ENCODE measurements at regions not wholly inside any gene's neighbourhood (a gene's known extent, or its start where the extent isn't known, plus 50 kb on each side); places are given as distances from the start of the nearest gene placed in this dataset.

GRCh38 chr3:72245183-72245811 lies 460.3 kb upstream of the PROK2 start:
- no peak overlapping the region for H3K27ac Mint-ChIP-seq (ENCODE audit: unreplicated experiment)
- FAIRE-seq (no peak), DNase-seq (ENCODE audit: low read depth) (no peak)
- Histone ChIP-seq H3K27me3 (ENCODE audit: insufficient read depth, low read length) (peaks cover 19% of the 10 kb centered on the region), H3K4me1 (ENCODE audit: insufficient read depth, low read length) (no peaks in the 10 kb centered on the region), H3K4me2 (ENCODE audit: low read length) (no peak overlapping the region), H4K20me1 (ENCODE audit: insufficient read depth, low read length) (no peaks in the 10 kb centered on the region), H3K4me3 (ENCODE audit: insufficient read depth, low read depth, low read length) (no peak overlapping the region), H3K9me3 (ENCODE audit: insufficient read depth, low read depth, low read length) (no peaks in the 10 kb centered on the region), H3K79me2 (ENCODE audit: insufficient read depth, low read length) (no peaks in the 10 kb centered on the region), H3K9ac (ENCODE audit: low read length) (no peak overlapping the region), H3K36me3 (ENCODE audit: insufficient read depth, low read length) (no peaks in the 10 kb centered on the region), H2AFZ (ENCODE audit: low read depth, low read length) (no peak overlapping the region), H3K27ac (ENCODE audit: low read depth, low read length) (no peak overlapping the region)
- no peak for TF ChIP-seq CTCF (IDR thresholded peaks at IDR 0.05; ENCODE audit: insufficient read depth, low read depth, low read length)
- no peak for TF ChIP-seq EZH2 (IDR thresholded peaks at IDR 0.05; ENCODE audit: insufficient read depth, low read length)
- H3K27me3 Mint-ChIP-seq (ENCODE audit: low read depth, unreplicated experiment): peaks cover 55% of the 10 kb centered on the region
- peaks cover 10% of the 10 kb centered on the region for H3K9me3 Mint-ChIP-seq (ENCODE audit: unreplicated experiment)
- H3K4me1 Mint-ChIP-seq (ENCODE audit: low read depth, unreplicated experiment): peaks cover 4% of the 10 kb centered on the region
- no peaks in the 10 kb centered on the region for H3K36me3 Mint-ChIP-seq (ENCODE audit: low read depth, unreplicated experiment)
- H3K4me3 Mint-ChIP-seq (ENCODE audit: unreplicated experiment): no peak overlapping the region

GRCh38 chr3:72244396-72244795 lies 459.4 kb upstream of the PROK2 start:
- Histone ChIP-seq H3K4me3 (ENCODE audit: insufficient read depth, low read depth, low read length) (no peak overlapping the region), H3K4me1 (ENCODE audit: insufficient read depth, low read length) (no peaks in the 10 kb centered on the region), H2AFZ (ENCODE audit: low read depth, low read length) (no peak overlapping the region), H4K20me1 (ENCODE audit: insufficient read depth, low read length) (no peaks in the 10 kb centered on the region), H3K27me3 (ENCODE audit: insufficient read depth, low read length) (peaks cover 13% of the 10 kb centered on the region), H3K27ac (ENCODE audit: low read depth, low read length) (no peak overlapping the region), H3K36me3 (ENCODE audit: insufficient read depth, low read length) (no peaks in the 10 kb centered on the region), H3K79me2 (ENCODE audit: insufficient read depth, low read length) (no peaks in the 10 kb centered on the region), H3K9me3 (ENCODE audit: insufficient read depth, low read depth, low read length) (no peaks in the 10 kb centered on the region), H3K4me2 (ENCODE audit: low read length) (no peak overlapping the region), H3K9ac (ENCODE audit: low read length) (no peak overlapping the region)
- TF ChIP-seq CTCF (IDR thresholded peaks at IDR 0.05; ENCODE audit: insufficient read depth, low read depth, low read length): no peak
- no peak for TF ChIP-seq EZH2 (IDR thresholded peaks at IDR 0.05; ENCODE audit: insufficient read depth, low read length)
- Mint-ChIP-seq H3K27me3 (ENCODE audit: low read depth, unreplicated experiment) (peaks cover 57% of the 10 kb centered on the region), H3K9me3 (ENCODE audit: unreplicated experiment) (peaks cover 16% of the 10 kb centered on the region), H3K27ac (ENCODE audit: unreplicated experiment) (no peak overlapping the region), H3K4me3 (ENCODE audit: unreplicated experiment) (no peak overlapping the region), H3K4me1 (ENCODE audit: low read depth, unreplicated experiment) (peaks cover 4% of the 10 kb centered on the region), H3K36me3 (ENCODE audit: low read depth, unreplicated experiment) (no peaks in the 10 kb centered on the region)
- no peak for DNase-seq (ENCODE audit: low read depth)
- no peak for FAIRE-seq

GRCh38 chr3:72242326-72242725 lies 457.4 kb upstream of the PROK2 start:
- H3K4me1 Mint-ChIP-seq (ENCODE audit: low read depth, unreplicated experiment): peaks cover 8% of the 10 kb centered on the region

More at GRCh38 chr3:72242326-72242725, 457.4 kb upstream of the PROK2 start:
- Histone ChIP-seq H3K9ac (ENCODE audit: low read length) (no peak overlapping the region), H3K27me3 (ENCODE audit: insufficient read depth, low read length) (peaks cover 11% of the 10 kb centered on the region), H3K4me1 (ENCODE audit: insufficient read depth, low read length) (peaks cover 3% of the 10 kb centered on the region), H3K4me3 (ENCODE audit: insufficient read depth, low read depth, low read length) (no peak overlapping the region), H3K9me3 (ENCODE audit: insufficient read depth, low read depth, low read length) (no peaks in the 10 kb centered on the region), H2AFZ (ENCODE audit: low read depth, low read length) (no peak overlapping the region), H3K79me2 (ENCODE audit: insufficient read depth, low read length) (no peaks in the 10 kb centered on the region), H3K27ac (ENCODE audit: low read depth, low read length) (no peak overlapping the region), H4K20me1 (ENCODE audit: insufficient read depth, low read length) (no peaks in the 10 kb centered on the region), H3K36me3 (ENCODE audit: insufficient read depth, low read length) (no peaks in the 10 kb centered on the region), H3K4me2 (ENCODE audit: low read length) (no peak overlapping the region)
- TF ChIP-seq EZH2 (IDR thresholded peaks at IDR 0.05; ENCODE audit: insufficient read depth, low read length): no peak
- Mint-ChIP-seq H3K36me3 (ENCODE audit: low read depth, unreplicated experiment) (no peaks in the 10 kb centered on the region), H3K4me3 (ENCODE audit: unreplicated experiment) (no peak overlapping the region), H3K27me3 (ENCODE audit: low read depth, unreplicated experiment) (peaks cover 47% of the 10 kb centered on the region), H3K27ac (ENCODE audit: unreplicated experiment) (no peak overlapping the region), H3K9me3 (ENCODE audit: unreplicated experiment) (peaks cover 14% of the 10 kb centered on the region)
- FAIRE-seq (no peak), DNase-seq (ENCODE audit: low read depth) (no peak)

Measured in astrocyte (in vitro differentiated cells and primary cell).